SIG-M5 treated with dmso at 0.1 percent for 504 hours (cell line): ENCODE measurements at regions not wholly inside any gene's neighbourhood (a gene's known extent, or its start where the extent isn't known, plus 50 kb on each side); places are given as distances from the start of the nearest gene placed in this dataset.
"Not testable (repeated sequence)": the region's sequence is repeated elsewhere in the genome, so short reads cannot be mapped to it uniquely, and the experiment has no call there.

Source experiments
- DNase-seq: peaks from one replicate; lab custom pipeline; 2025; ENCODE audit not compliant: unreplicated experiment; lab: John Stamatoyannopoulos, UW

DNA sequence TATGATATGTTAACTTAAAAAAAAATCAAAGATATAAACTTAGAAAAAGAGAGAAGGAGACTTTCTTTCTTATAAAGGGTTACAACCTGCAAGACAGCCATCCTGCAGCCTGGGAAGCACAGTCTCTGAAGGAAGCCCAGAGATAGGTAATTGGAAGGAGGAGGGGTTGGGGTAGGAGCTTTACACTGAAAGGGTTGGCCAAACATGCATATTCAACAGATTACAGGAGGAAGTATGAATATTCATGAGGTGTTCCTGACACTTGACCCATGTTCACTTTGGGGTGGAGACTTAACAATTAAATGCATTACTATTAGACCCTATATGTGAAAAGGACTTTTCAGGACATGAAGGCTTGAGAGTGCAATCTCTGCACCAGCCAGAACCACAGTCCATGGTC, 71.7 kb upstream of the CDH2 start:
- DNase-seq, result no peak

DNA sequence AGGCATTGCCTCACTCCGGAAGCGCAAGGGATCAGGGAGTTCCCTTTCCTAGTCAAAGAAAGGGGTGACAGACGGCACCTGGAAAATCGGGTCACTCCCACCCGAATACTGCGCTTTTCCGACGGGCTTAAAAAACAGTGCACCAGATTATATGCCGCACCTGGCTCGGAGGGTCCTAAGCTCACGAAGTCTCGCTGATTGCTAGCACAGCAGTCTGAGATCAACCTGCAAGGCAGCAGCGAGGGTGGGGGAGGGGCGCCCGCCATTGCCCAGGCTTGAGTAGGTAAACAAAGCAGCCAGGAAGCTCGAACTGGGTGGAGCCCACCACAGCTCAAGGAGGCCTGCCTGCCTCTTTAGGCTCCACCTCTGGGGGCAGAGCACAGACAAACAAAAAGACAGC, 63.7 kb upstream of the CDH2 start:
- DNase-seq, result not testable (repeated sequence)

DNA sequence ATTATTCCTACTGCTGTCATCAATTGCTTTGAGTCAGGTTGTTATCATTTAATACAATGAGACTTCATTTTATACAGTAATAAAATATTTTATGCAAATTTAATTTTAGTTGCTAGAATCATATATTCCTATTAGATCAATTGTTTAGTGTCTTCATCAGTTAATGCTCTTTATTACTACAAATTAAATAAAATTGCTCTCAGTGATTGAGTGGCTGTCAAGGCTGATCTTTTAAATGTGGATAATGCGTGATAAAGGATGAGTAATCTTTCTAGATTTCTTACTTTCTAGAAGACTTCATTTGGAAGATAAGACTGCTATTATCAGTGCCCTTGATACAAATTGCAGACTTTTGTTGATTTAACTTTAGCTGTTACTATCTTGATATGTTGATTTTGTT, 59.6 kb upstream of the CDH2 start:
- no peak for DNase-seq
